ENCODE measurements at regions not wholly inside any gene's neighbourhood (a gene's known extent, or its start where the extent isn't known, plus 50 kb on each side); places are given as distances from the start of the nearest gene placed in this dataset.

- TF ChIP-seq, protein P1, sequence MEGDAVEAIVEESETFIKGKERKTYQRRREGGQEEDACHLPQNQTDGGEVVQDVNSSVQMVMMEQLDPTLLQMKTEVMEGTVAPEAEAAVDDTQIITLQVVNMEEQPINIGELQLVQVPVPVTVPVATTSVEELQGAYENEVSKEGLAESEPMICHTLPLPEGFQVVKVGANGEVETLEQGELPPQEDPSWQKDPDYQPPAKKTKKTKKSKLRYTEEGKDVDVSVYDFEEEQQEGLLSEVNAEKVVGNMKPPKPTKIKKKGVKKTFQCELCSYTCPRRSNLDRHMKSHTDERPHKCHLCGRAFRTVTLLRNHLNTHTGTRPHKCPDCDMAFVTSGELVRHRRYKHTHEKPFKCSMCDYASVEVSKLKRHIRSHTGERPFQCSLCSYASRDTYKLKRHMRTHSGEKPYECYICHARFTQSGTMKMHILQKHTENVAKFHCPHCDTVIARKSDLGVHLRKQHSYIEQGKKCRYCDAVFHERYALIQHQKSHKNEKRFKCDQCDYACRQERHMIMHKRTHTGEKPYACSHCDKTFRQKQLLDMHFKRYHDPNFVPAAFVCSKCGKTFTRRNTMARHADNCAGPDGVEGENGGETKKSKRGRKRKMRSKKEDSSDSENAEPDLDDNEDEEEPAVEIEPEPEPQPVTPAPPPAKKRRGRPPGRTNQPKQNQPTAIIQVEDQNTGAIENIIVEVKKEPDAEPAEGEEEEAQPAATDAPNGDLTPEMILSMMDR (IDR thresholded peaks at IDR 0.05), result no peak
- no peak for TF ChIP-seq POLR2A (IDR thresholded peaks at IDR 0.05)
Observed at GRCh38 chr1:58986996-58987767, 203.3 kb upstream of the JUN start.

Data from thyroid gland (tissue), 4 donors.